Ishikawa (cell line): ENCODE measurements at regions not wholly inside any gene's neighbourhood (a gene's known extent, or its start where the extent isn't known, plus 50 kb on each side); places are given as distances from the start of the nearest gene placed in this dataset.

ENCODE experiments used
- CEBPB ChIP-seq: IDR thresholded peaks from 2 replicates; pipeline ENCODE4 v1.6.1; 2012
- CREB1 ChIP-seq: IDR thresholded peaks from 2 replicates; pipeline ENCODE4 v1.6.1; 2012; ENCODE audit warnings: low read depth
- EGR1 ChIP-seq: IDR thresholded peaks from 2 replicates; pipeline ENCODE4 v1.6.1; 2012
- EP300 ChIP-seq: IDR thresholded peaks from 2 replicates; pipeline ENCODE4 v1.6.1; 2012; ENCODE audit warnings: borderline replicate concordance
- FOXM1 ChIP-seq: IDR thresholded peaks from 2 replicates; pipeline ENCODE4 v1.6.1; 2012; ENCODE audit warnings: low read depth, borderline replicate concordance
- MAX ChIP-seq: IDR thresholded peaks from 2 replicates; pipeline ENCODE4 v1.6.1; 2012
- NFIC ChIP-seq: IDR thresholded peaks from 2 replicates; pipeline ENCODE4 v1.6.1; 2012
- RAD21 ChIP-seq: IDR thresholded peaks from 2 replicates; pipeline ENCODE4 v1.6.1; 2012; ENCODE audit warnings: low read depth
- REST ChIP-seq: IDR thresholded peaks from 2 replicates; pipeline ENCODE4 v1.6.1; 2012; ENCODE audit warnings: low read depth, mild to moderate bottlenecking
- TAF1 ChIP-seq: IDR thresholded peaks from 2 replicates; pipeline ENCODE4 v1.6.1; 2012; ENCODE audit warnings: low read depth, mild to moderate bottlenecking
- TCF12 ChIP-seq: IDR thresholded peaks from 2 replicates; pipeline ENCODE4 v1.6.1; 2012; ENCODE audit warnings: low read depth
- TEAD4 ChIP-seq: IDR thresholded peaks from 2 replicates; pipeline ENCODE4 v1.6.1; 2012
- USF1 ChIP-seq: IDR thresholded peaks from 2 replicates; pipeline ENCODE4 v1.6.1; 2012
- YY1 ChIP-seq: IDR thresholded peaks from 2 replicates; pipeline ENCODE4 v1.6.1; 2012; ENCODE audit warnings: low read depth
- ZBTB7A ChIP-seq: IDR thresholded peaks from 2 replicates; pipeline ENCODE4 v1.6.1; 2012; ENCODE audit warnings: low read depth

- TF ChIP-seq REST (no peak), USF1 (no peak), YY1 (no peak), FOXM1 (no peak), TCF12 (no peak), TEAD4 (no peak), EGR1 (no peak), RAD21 (no peak), ZBTB7A (no peak), TAF1 (no peak), NFIC (no peak), CREB1 (no peak), EP300 (no peak), MAX (no peak)
Observed at GRCh38 chr22:27204817-27205216, 547.4 kb downstream of the MIAT start.

- TF ChIP-seq REST (no peak), RAD21 (no peak), MAX (no peak), ZBTB7A (no peak), NFIC (no peak), TEAD4 (no peak), CREB1 (no peak), YY1 (no peak), TAF1 (no peak), TCF12 (no peak), FOXM1 (no peak), USF1 (no peak), EGR1 (no peak), CEBPB (no peak), EP300 (no peak)
Observed at GRCh38 chr22:27205492-27206373, 548.3 kb downstream of the MIAT start.

- no peak for TF ChIP-seq TAF1
- TF ChIP-seq MAX: no peak
- TF ChIP-seq USF1: no peak
- TF ChIP-seq CEBPB: no peak
- no peak for TF ChIP-seq CREB1
- TF ChIP-seq FOXM1: no peak
- TF ChIP-seq TEAD4: no peak
- no peak for TF ChIP-seq ZBTB7A
- no peak for TF ChIP-seq EGR1
- no peak for TF ChIP-seq NFIC
- TF ChIP-seq TCF12: no peak
- no peak for TF ChIP-seq RAD21
- TF ChIP-seq REST: no peak
Observed at GRCh38 chr22:27206374-27207133, 549.2 kb downstream of the MIAT start.
